ENCODE measurements at regions not wholly inside any gene's neighbourhood (a gene's known extent, or its start where the extent isn't known, plus 50 kb on each side); places are given as distances from the start of the nearest gene placed in this dataset.

DNA sequence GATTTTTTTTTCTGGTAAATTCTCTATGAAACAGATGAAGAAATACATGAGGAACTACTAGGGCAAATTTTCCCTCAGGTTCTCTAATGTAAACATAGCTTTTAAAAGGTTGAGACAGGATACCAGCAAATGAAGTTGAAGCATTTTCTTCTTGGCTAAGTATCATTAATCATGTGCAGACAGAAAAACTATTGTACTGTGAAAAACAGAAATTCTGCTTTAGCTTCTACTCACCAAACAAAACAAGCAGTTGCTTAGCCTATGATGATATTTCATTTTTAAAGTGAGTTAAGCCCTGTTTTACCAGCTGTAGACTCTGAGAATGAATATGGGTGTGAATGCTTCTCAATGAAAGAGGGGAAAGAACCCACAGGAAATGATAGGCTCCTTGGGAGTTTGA lies 358.9 kb downstream of the TRAM1L1 start:
- no peak for TF ChIP-seq CTCF (IDR thresholded peaks at IDR 0.05)
- TF ChIP-seq POLR2AphosphoS5 (IDR thresholded peaks at IDR 0.05; ENCODE audit: insufficient read depth in 1 of 2, low read depth in 1 of 2), result no peak
- no peak for TF ChIP-seq POLR2A (IDR thresholded peaks at IDR 0.05)

Data from vagina (tissue), 2 donors.